Endothelial cell of umbilical vein (primary cell): ENCODE measurements at regions not wholly inside any gene's neighbourhood (a gene's known extent, or its start where the extent isn't known, plus 50 kb on each side); places are given as distances from the start of the nearest gene placed in this dataset.

Experiments used
- BruUV-seq: library from RNA; stranded (reverse); fragments of 400-500 nt; replicated peaks from 2 replicates; lab custom pipeline; 2021; lab: Mats Ljungman, UMichigan
- CTCF ChIA-PET: fragments of 300-600, 350-600 bp; sonication (Branson Sonifier 250); formaldehyde crosslinking; loops from one replicate; lab custom pipeline; 2021; ENCODE audit warnings: antibody characterized with exemption, inconsistent platforms; lab: Charles Lee
- POLR2A ChIA-PET: fragments of 300-600, 350-600 bp; sonication (Branson Sonifier 250); formaldehyde crosslinking; loops from one replicate; lab custom pipeline; 2021; ENCODE audit warnings: antibody characterized with exemption, inconsistent platforms; lab: Charles Lee
- DNase-seq: peaks from one replicate; pipeline ENCODE4 v3.0.0-alpha.2; 2011; ENCODE audit warnings: low read depth, low spot score
- FAIRE-seq: peaks from 2 replicates; lab custom pipeline; 2011; peaks lifted over from hg19 to GRCh38; lab: Jason Lieb, UNC
- H2AFZ ChIP-seq: 2 replicates; pipeline ENCODE4 v1.6.0; 2012; ENCODE audit warnings: low read depth, low read length, control low read depth, inconsistent platforms
- H3K27ac ChIP-seq: 2 replicates; pipeline ENCODE4 v1.5.1; 2011; ENCODE audit warnings: low read depth, mild to moderate bottlenecking, control low read depth, low read length, moderate library complexity; ENCODE audit not compliant: insufficient read depth
- H3K27me3 ChIP-seq, 2 experiments: 2 replicates each; pipeline versions ENCODE4 v1.6.0 to v1.6.1; 2011; ENCODE audit warnings: low read length in 2 of 2, mixed read lengths in 1 of 2; ENCODE audit not compliant: control insufficient read depth in 2 of 2, insufficient read depth in 2 of 2
- H3K36me3 ChIP-seq, 2 experiments: 2 replicates in 1 of 2; 3 replicates in 1 of 2; pipeline ENCODE4 v1.5.1; 2011; ENCODE audit warnings: low read length in 2 of 2, mild to moderate bottlenecking in 1 of 2, moderate library complexity in 1 of 2; ENCODE audit not compliant: control insufficient read depth in 2 of 2, insufficient read depth in 2 of 2; ENCODE audit errors: extremely low read depth in 1 of 2
- H3K4me1 ChIP-seq: 3 replicates; pipeline ENCODE4 v1.5.1; 2011; ENCODE audit warnings: mild to moderate bottlenecking, low read length; ENCODE audit not compliant: control insufficient read depth, insufficient read depth; ENCODE audit errors: extremely low read depth
- H3K4me2 ChIP-seq: 2 replicates; pipeline ENCODE4 v1.6.1; 2011; ENCODE audit warnings: low read length, control low read depth, mixed read lengths; ENCODE audit not compliant: insufficient read depth
- H3K4me3 ChIP-seq, 3 experiments: fragments of 200-600 bp in 1 of 3; sonication (generic), shearing (Covaris generic) in 1 of 3; replicated peaks in 1 of 3; 2 replicates each; pipeline ENCODE4 v1.5.1; 2011 to 2016; ENCODE audit warnings: control low read depth in 3 of 3, low read length in 3 of 3, mild to moderate bottlenecking in 2 of 3, inconsistent platforms in 1 of 3, low read depth in 1 of 3, moderate library complexity in 1 of 3; ENCODE audit not compliant: insufficient read depth in 1 of 3
- H3K79me2 ChIP-seq: 2 replicates; pipeline ENCODE4 v1.6.0; 2012; ENCODE audit warnings: low read length, inconsistent platforms; ENCODE audit not compliant: control insufficient read depth, insufficient read depth
- H3K9ac ChIP-seq: replicated peaks from 2 replicates; pipeline ENCODE3; 2011; ENCODE audit warnings: low read length, control low read depth; ENCODE audit not compliant: insufficient read depth; ENCODE audit errors: extremely low read depth
- H3K9me1 ChIP-seq: replicated peaks from 3 replicates; pipeline ENCODE4 v1.6.0; 2011; ENCODE audit warnings: mild to moderate bottlenecking, low read length; ENCODE audit not compliant: control insufficient read depth, insufficient read depth; ENCODE audit errors: extremely low read depth
- H3K9me3 ChIP-seq: replicated peaks from 2 replicates; pipeline ENCODE4 v1.5.1; 2012; ENCODE audit warnings: low read length, inconsistent platforms; ENCODE audit not compliant: control insufficient read depth, insufficient read depth
- H4K20me1 ChIP-seq: replicated peaks from 2 replicates; pipeline ENCODE3; 2011; ENCODE audit warnings: mild to moderate bottlenecking, low read length; ENCODE audit not compliant: control insufficient read depth, insufficient read depth; ENCODE audit errors: extremely low read depth
- EZH2 ChIP-seq: IDR thresholded peaks from 2 replicates; pipeline ENCODE4 v1.6.1; 2012; ENCODE audit warnings: borderline replicate concordance, low read depth, mild to moderate bottlenecking, moderate library complexity, low read length, inconsistent platforms; ENCODE audit not compliant: severe bottlenecking
- FOS ChIP-seq: IDR thresholded peaks from 2 replicates; pipeline ENCODE4 v1.6.1; 2011; ENCODE audit warnings: mild to moderate bottlenecking, low read length, moderate library complexity, borderline replicate concordance; ENCODE audit not compliant: insufficient read depth
- GATA2 ChIP-seq: IDR thresholded peaks from 2 replicates; pipeline ENCODE4 v1.7.0; 2011; ENCODE audit warnings: low read depth, mild to moderate bottlenecking, moderate library complexity, mixed read lengths, low read length; ENCODE audit not compliant: insufficient read length, insufficient read depth
- JUN ChIP-seq: IDR thresholded peaks from 2 replicates; pipeline ENCODE4 v1.6.1; 2011; ENCODE audit warnings: borderline replicate concordance, low read depth; ENCODE audit not compliant: insufficient read length, insufficient read depth
- MYC ChIP-seq: IDR thresholded peaks from one replicate; pipeline ENCODE4 v1.6.1; 2011; ENCODE audit warnings: mild to moderate bottlenecking, low read depth, low read length
- POLR2A ChIP-seq: IDR thresholded peaks from 2 replicates; pipeline ENCODE4 v1.6.1; 2012; ENCODE audit warnings: low read depth, mild to moderate bottlenecking, control low read depth, low read length
- POLR2AphosphoS5 ChIP-seq: IDR thresholded peaks from 2 replicates; pipeline ENCODE4 v1.6.1; 2012; ENCODE audit warnings: low read depth, mild to moderate bottlenecking, control low read depth, low read length, moderate library complexity; ENCODE audit not compliant: insufficient read depth
- dilution Hi-C: fragments of 300-500 bp; cut with MboI; formaldehyde crosslinking; loops from one replicate; pipeline ENCODE4 v1.15.0; 2019; ENCODE audit warnings: low sequenced_read_pairs; ENCODE audit not compliant: extremely low pct_ligation_motif_present
- intact Hi-C: fragments of 100-400 bp; cut with micrococcal nuclease; formaldehyde crosslinking; loops from one replicate; pipeline ENCODE4 v1.10.0; 2022
- TF ChIP-seq, protein P1 (sequence below): IDR thresholded peaks from 2 replicates; pipeline ENCODE4 v1.6.1; 2011; ENCODE audit not compliant: insufficient read depth, insufficient read length
- TF ChIP-seq, protein P2 (sequence below), 2 donors: IDR thresholded peaks; 1 replicate in 1 of 2; 2 replicates in 1 of 2; pipeline ENCODE4 v1.5.1; 2011; ENCODE audit warnings: low read length in 2 of 2, mild to moderate bottlenecking in 2 of 2, moderate library complexity in 2 of 2, control low read depth in 1 of 2, inconsistent platforms in 1 of 2, low read depth in 1 of 2; ENCODE audit not compliant: insufficient read depth in 1 of 2; ENCODE audit errors: extremely low read depth in 1 of 2

DNA sequence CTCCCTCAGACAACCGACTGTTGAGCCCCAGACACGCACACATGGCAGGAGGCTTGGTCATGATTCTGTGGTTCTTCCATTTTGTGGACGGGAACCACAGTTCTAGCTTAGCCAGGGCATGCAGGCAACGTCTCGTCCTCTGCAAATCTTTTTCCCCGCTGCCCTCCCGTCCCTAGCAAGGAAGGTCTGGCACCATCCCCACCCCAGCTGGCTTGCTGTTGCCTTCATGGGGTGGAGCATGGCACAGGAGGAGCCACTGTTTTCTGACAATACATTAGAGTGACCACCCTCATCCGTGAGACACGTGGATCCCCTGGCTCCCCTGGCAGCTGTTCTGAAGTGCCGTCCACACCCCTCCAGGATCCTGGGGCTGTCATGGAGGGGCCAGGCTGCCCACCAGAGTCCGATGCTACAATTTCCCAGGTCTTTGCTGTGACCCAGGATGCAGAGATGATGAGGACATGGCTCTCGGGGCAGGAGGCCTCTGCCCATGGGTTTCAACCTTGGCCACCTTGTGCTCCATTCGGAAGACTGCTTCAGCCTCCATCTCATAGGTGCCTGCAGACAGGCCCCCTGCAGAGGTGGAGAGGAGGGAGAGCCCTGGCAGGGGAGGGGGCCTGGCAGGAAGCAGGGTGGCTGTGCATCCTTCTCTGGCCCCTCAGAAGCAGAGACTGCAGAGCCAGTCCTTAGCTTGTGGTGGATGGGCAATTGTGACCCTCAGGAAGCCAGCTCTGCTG is 233.6 kb downstream of the GLRX3 start:
- no TSS peak for BruUV-seq
- Histone ChIP-seq H3K79me2 (no peaks in the 10 kb centered on the region), H2AFZ (no peak overlapping the region), H3K9me3 (peaks cover 3% of the 10 kb centered on the region), H3K4me3 (no peak overlapping the region), H3K36me3 (no peaks in the 10 kb centered on the region), H3K27me3 (no peaks in the 10 kb centered on the region), H3K4me1 (no peaks in the 10 kb centered on the region), H3K27ac (no peak overlapping the region), H4K20me1 (no peaks in the 10 kb centered on the region), H3K4me2 (no peak overlapping the region), H3K9me1 (no peaks in the 10 kb centered on the region), H3K9ac (no peak overlapping the region)
- no peak for TF ChIP-seq GATA2
- ChIA-PET POLR2A (no interaction called here), CTCF (no interaction called here)
- dilution Hi-C loops (no loop called here), intact Hi-C loops (no loop called here)
- no peak for DNase-seq
- FAIRE-seq: no peak

DNA sequence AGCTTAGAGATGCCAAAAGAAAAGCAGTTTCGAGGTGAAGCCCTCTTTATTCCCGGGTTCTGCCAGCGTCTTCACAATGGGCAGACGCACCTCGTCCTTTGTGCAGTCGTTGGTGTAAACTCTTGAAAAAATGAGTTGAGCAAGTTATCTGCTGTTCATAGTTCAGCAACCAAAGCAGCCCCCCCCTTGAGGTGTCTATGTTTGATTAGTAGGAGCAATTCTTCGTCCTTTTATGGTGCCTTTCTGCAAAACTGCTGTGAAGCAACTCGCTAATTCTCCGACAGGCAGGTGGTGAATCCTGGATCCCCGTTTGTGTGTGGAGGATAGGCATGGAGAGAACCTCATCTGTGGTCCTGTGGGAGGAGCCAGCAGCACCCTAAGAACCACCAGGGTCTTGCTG is 234.5 kb downstream of the GLRX3 start:
- Histone ChIP-seq H3K9me1 (no peaks in the 10 kb centered on the region), H3K4me2 (no peak overlapping the region), H3K9me3 (peaks cover 3% of the 10 kb centered on the region), H2AFZ (no peak overlapping the region), H3K4me1 (no peaks in the 10 kb centered on the region), H3K27ac (no peak overlapping the region), H3K4me3 (no peak overlapping the region), H4K20me1 (no peaks in the 10 kb centered on the region), H3K79me2 (no peaks in the 10 kb centered on the region), H3K27me3 (no peaks in the 10 kb centered on the region), H3K36me3 (no peaks in the 10 kb centered on the region), H3K9ac (no peak overlapping the region)
- ChIA-PET POLR2A (no interaction called here), CTCF (no interaction called here)
- DNase-seq (no peak), FAIRE-seq (no peak)
- TF ChIP-seq GATA2 (no peak), POLR2AphosphoS5 (no peak), POLR2A (no peak), MYC (no peak), FOS (no peak), EZH2 (no peak), JUN (no peak)
- TF ChIP-seq, protein P1, sequence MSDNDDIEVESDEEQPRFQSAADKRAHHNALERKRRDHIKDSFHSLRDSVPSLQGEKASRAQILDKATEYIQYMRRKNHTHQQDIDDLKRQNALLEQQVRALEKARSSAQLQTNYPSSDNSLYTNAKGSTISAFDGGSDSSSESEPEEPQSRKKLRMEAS: no peak
- TF ChIP-seq, protein P2, sequence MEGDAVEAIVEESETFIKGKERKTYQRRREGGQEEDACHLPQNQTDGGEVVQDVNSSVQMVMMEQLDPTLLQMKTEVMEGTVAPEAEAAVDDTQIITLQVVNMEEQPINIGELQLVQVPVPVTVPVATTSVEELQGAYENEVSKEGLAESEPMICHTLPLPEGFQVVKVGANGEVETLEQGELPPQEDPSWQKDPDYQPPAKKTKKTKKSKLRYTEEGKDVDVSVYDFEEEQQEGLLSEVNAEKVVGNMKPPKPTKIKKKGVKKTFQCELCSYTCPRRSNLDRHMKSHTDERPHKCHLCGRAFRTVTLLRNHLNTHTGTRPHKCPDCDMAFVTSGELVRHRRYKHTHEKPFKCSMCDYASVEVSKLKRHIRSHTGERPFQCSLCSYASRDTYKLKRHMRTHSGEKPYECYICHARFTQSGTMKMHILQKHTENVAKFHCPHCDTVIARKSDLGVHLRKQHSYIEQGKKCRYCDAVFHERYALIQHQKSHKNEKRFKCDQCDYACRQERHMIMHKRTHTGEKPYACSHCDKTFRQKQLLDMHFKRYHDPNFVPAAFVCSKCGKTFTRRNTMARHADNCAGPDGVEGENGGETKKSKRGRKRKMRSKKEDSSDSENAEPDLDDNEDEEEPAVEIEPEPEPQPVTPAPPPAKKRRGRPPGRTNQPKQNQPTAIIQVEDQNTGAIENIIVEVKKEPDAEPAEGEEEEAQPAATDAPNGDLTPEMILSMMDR (IDR thresholded peaks at IDR 0.05; ENCODE audit: extremely low read depth in 1 of 2, insufficient read depth in 1 of 2, low read depth in 1 of 2, low read length in 2 of 2): no peak
- BruUV-seq: no TSS peak
- dilution Hi-C loops: no loop called here
- intact Hi-C loops: no loop called here
